GM06990 (cell line): ENCODE measurements at regions not wholly inside any gene's neighbourhood (a gene's known extent, or its start where the extent isn't known, plus 50 kb on each side); places are given as distances from the start of the nearest gene placed in this dataset.

ENCODE experiments used
- DNase-seq: peaks from one replicate; pipeline ENCODE4 v3.0.0-alpha.2; 2011; ENCODE audit not compliant: insufficient read length; ENCODE audit errors: extremely low read depth
- H3K27me3 ChIP-seq: replicated peaks from 2 replicates; pipeline ENCODE4 v1.6.0; 2011; ENCODE audit warnings: low read length; ENCODE audit not compliant: control insufficient read depth, insufficient read depth
- H3K36me3 ChIP-seq: 2 replicates; pipeline ENCODE4 v1.5.1; 2011; ENCODE audit warnings: low read length; ENCODE audit not compliant: control insufficient read depth, insufficient read depth
- H3K4me3 ChIP-seq: replicated peaks from 2 replicates; pipeline ENCODE4 v1.5.1; 2011; ENCODE audit warnings: low read depth, mild to moderate bottlenecking, control low read depth, low read length
- CTCF ChIP-seq: IDR thresholded peaks from 2 replicates; pipeline ENCODE4 v1.5.1; 2011; ENCODE audit warnings: low read length, control low read depth, mild to moderate bottlenecking, inconsistent platforms; ENCODE audit not compliant: insufficient read depth, poor library complexity, severe bottlenecking

GRCh38 chr7:136189506-136189998, 212.4 kb upstream of the MTPN start:
- Histone ChIP-seq H3K4me3 (no peak overlapping the region), H3K36me3 (no peaks in the 10 kb centered on the region), H3K27me3 (no peaks in the 10 kb centered on the region)
- no peak for TF ChIP-seq CTCF
- no peak for DNase-seq

DNA sequence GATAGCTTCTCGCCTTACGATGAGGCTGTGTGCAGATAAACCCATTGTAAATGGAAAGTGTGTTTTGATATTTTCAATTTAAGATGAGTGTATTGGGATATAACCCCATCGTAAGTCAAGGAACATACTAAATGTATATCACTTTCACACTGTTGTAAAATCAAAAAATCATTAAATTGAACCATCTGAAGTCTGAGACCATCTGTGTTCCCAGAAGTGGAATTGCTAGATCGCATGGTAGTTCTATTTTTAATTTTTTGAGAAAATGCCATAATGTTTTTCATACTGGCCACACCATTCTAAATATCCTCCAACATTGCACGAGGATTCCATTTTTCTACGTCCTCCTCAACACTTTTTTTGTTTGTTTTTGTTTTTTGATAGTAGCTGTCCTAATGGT, 209.1 kb upstream of the MTPN start:
- no peaks in the 10 kb centered on the region for H3K36me3 ChIP-seq
- no peak for TF ChIP-seq CTCF
- H3K4me3 ChIP-seq: no peak overlapping the region
- no peaks in the 10 kb centered on the region for H3K27me3 ChIP-seq
- DNase-seq: no peak

DNA sequence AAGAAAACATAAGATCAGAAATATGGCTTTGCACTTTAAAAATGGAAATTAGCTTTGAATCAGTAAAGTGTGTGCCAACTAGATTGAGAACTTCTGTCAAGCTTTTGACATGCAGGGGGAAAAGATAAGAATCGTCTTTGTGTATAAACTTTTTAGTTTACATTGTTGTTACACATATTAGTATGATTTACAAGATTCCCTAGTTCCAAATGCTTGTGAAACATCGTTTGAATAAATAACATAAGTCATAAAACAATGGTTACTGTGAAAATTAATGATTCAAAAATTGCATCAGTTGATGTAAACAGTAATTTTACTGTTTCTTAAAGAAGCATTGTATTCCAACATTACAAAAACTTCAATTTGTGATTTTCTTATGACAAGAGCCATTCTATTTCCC, 207.6 kb upstream of the MTPN start:
- TF ChIP-seq CTCF: no peak
- Histone ChIP-seq H3K27me3 (no peaks in the 10 kb centered on the region), H3K4me3 (no peak overlapping the region), H3K36me3 (no peaks in the 10 kb centered on the region)
- DNase-seq: no peak

- DNase-seq: no peak
- no peak overlapping the region for H3K4me3 ChIP-seq
- TF ChIP-seq CTCF: no peak
These were observed 206.8 kb upstream of the MTPN start for GRCh38 chr7:136183981-136184380.

GRCh38 chr7:136180984-136181383, 203.8 kb upstream of the MTPN start:
- no peak for DNase-seq
- H3K36me3 ChIP-seq: no peaks in the 10 kb centered on the region
- no peaks in the 10 kb centered on the region for H3K27me3 ChIP-seq
- TF ChIP-seq CTCF: no peak
- H3K4me3 ChIP-seq: no peak overlapping the region

More at GRCh38 chr7:136183981-136184380, 206.8 kb upstream of the MTPN start:
- Histone ChIP-seq H3K36me3 (no peaks in the 10 kb centered on the region), H3K27me3 (no peaks in the 10 kb centered on the region)
